ENCODE measurements at regions not wholly inside any gene's neighbourhood (a gene's known extent, or its start where the extent isn't known, plus 50 kb on each side); places are given as distances from the start of the nearest gene placed in this dataset.
A peak's percentile ranks its signal among the peaks of the same experiment; 100 is the strongest.
"Not testable (repeated sequence)": the region's sequence is repeated elsewhere in the genome, so short reads cannot be mapped to it uniquely, and the experiment has no call there.

DNA sequence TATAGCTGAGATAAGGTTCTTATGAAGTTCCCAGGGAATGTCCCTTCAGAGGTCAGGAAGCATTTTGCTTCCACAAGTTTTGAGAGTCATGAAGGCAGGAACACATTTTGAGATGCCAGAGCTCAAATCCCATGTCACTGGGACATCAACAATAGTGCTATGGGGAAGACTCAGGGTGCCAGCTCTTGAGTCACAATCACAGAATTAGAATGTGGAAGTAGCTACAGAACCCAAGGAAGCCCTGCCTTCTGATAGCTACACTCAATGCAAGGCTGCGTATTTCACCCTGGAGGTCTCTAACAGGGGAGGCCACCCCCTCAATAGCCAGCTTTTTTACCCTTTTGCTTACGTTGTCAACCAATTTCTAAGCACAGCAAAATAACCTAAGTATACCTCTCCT, 141.3 kb downstream of the FAM72B start:
- intact Hi-C loops (cut with DNase I); DNase-seq: not testable (repeated sequence)

DNA sequence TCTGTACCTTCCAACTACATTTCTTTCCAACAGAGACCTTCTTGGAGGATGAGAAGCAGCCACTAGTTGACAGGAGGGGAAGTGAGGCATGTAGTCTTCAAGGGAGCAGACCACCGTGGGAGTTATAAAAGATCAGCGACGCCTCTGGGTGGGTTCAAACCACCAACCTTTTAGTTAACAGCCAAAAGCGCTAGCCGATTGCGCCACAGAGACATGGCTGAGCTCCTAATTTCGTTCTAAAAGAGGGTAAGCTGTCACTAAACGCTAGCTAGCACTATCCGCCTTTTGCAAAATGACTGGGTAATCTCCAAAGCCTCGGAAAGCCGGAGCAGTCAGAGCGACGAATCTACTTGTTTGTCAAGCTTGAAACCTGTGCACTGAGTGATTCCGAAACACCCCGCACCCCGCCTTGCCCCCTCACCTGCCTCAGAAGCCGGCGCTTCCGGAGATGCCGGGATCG, 135.8 kb downstream of the FAM72B start:
- DNase-seq; intact Hi-C loops (cut with DNase I): not testable (repeated sequence)

DNA sequence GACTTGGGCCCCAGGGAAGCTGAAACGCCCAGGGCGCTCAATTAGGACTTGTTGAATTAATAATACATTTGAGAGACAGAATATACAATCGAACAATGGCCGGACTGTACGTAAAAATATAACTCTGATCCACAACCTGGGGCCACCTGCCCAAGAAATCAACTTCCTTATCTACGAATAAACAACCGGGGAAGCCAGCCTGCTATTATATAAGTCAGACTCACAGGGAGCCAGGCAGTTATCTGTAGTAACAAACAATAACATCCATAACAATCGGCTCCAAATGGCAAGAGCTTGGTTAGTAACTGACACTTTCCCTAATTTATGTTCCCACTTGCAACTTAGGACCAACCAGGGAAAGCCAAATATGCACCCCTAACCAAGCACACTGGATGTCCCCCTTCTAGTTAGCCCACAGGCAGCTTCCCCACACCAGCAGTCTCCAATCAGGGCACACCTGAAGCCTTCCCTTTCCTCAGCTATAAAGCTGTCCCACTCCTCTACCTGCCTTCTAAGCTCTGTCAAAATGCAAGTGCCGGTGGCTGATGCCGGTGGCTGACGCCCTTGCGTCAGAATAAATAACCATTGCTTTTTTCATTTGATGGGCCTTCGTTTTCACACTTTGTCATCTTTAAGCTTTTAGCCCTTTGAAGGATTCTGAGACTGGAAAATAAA, 135.2 kb downstream of the FAM72B start:
- DNase-seq; intact Hi-C loops (cut with DNase I): not testable (repeated sequence)

DNA sequence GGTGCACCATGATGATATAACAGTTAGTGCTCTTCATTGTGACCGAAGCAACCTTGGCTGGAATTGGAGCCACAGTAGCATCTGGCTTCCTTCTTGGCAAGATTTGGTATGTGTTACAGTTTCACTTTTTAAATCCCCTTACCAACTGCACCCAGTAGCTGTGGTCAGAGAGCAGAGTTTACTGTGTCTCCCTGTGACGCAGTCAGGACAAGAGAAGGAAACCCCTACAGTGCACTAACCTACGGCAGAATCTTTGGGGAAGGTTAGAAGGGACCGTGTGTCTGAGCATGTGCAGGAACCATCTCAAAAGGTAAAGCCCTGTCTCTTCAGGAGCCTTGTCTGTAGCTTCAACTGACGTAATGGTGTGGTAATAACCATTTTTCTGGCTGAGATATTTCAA, 134.0 kb downstream of the FAM72B start:
- intact Hi-C loops (cut with DNase I); DNase-seq: not testable (repeated sequence)

DNA sequence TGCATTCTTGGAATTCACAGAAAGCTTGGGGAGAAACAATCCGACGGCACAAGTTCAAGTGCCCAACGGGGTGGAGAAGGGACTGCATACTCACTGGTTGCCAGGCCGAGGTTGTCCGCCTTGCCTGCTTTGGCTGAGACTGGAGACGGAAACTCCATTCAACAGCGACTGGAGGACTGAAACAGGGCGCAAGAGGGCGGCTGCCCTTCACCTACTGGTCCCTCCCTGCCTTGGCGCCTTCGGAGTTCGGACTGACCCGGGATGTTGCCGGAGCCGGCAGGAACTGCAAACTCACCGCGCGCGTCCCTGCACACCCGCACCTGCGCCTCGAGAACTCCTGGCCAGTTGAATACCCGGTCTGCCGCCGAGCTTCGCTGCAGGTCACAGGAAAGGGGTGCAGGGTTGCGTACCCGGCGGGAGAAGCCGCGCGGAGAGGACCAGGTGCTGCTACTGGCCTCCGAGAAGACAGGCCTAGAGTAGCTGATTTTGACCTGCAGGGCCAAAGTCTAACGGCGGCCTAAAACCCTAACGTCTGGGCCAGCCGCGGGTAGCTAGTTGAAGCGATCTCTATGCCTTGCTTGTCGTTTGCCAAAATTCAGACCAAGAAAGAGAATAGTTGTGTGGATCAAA, 132.9 kb downstream of the FAM72B start:
- DNase-seq; intact Hi-C loops (cut with DNase I): not testable (repeated sequence)

DNA sequence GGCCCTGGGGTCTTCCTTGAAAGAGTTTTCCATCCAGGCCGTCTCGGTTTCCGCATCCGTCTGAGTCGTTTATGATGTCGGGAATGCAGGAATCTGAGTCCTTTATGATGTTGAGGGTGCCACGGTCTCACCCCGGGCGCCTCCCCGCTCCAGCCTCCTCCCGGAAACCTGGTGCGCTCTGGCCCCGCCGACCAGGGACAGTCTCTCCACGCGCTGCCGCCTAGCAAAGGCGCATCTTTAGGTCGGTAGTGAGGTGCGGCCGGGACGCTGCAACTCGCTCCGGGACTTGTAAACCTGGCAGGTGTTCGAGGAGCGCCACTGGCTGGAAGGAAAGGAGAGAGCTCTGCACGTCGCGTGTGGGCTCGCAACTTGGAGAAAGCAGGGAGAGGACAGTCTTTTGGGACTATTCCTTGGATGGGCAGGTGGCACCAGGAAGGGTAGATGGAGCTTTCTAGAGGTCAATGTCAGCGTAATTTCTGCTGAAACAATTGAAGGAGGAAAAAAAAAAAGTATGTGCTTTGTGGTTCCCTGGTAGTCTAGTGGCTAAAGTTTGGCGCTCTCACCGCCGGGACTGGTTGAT, 132.0 kb downstream of the FAM72B start:
- DNase-seq = peak in 2 of 42 donors; percentile 2 to 15
- intact Hi-C loops (cut with DNase I) = not testable (repeated sequence)

DNA sequence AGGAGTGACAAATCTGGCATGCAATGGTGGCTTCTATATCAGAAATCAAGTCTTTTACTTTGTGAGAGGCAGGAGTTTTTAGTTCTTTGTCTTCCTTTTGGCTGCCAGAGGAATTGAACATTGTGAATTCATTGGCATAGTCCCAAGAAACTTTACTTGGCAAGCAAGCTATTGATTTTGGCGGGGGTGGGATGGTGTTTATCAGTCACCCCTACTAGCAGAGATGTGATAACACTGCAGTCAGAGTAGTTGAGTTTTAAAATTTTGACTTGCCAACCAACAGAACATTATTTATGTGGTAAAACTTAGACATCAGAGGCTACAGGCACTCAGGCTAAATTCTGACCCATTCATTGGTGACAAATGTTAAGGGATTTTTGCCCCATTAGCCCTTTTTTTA, 129.2 kb downstream of the FAM72B start:
- DNase-seq; intact Hi-C loops (cut with DNase I): not testable (repeated sequence)

DNA sequence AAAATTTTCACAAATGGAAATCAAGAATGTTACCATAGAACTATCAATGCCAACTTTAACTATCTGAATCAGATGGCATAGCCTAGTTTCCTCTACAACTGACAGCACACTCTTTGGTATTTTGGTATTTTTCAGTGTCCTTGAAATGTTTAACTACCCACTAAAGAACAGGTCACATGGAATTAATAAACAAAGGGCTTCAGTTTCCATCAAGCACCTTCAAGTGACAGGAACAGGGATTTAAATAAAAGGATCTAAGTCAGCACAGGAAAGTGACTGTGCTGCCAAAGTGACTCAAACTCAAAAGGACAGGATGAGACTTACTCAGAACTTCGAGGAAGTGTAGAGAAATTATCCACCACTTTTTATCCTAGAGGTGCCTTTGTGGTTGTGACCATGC, 117.2 kb downstream of the FAM72B start:
- DNase-seq; intact Hi-C loops (cut with DNase I): not testable (repeated sequence)

DNA sequence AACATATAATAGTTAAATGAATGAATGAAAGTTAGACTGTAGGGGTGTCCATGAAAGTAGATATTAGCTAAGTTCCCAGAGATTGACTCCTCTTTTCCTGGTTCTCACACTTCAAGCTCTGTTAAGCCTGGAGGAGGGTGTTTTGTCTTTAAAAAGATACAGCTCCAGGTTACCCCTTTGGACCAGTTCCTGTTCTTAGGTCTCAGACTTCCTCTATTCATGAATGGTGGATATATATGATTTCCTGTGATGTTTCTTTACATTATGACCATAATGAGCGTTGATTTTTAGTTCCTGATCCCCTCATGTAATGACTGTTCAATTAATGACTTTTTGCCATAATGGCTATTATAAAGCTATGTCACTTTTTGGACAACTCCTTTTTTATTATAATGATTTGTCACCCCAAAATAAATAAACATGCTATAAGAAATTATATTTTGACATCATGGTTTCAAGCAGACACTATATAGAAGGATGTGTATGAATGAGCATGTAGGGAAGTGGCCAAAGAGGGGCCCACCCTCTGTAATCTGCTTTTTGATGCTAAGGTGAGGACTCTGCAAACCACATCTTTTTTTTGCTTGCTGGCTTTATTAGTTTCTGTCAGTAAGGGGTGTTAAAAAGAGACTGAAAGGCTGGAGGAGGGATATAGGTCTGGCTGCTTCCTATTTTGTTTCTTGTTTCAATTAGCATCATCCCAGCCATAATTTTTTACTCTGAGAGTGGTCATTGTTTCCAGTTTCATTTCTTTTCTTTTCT, 115.2 kb downstream of the FAM72B start:
- DNase-seq; intact Hi-C loops (cut with DNase I): not testable (repeated sequence)

DNA sequence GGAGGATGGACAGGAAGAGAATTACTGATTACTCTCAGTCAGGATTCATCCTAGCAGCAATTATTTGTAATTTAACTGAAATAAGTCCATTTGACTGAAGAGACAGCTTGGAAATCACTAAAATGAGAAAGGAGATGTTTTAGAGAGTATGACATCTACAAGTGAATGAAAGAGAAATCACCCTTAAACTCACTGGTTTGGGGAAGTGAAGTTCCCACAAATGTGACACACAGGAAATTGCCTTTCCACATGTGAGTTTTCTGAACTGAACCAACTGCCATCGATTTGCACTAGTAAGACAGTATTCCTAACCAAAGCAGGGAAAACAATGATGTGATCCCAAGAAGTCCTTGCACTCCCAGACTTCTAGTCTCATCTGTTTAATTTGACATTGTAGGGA, 110.3 kb downstream of the FAM72B start:
- DNase-seq; intact Hi-C loops (cut with DNase I): not testable (repeated sequence)

DNA sequence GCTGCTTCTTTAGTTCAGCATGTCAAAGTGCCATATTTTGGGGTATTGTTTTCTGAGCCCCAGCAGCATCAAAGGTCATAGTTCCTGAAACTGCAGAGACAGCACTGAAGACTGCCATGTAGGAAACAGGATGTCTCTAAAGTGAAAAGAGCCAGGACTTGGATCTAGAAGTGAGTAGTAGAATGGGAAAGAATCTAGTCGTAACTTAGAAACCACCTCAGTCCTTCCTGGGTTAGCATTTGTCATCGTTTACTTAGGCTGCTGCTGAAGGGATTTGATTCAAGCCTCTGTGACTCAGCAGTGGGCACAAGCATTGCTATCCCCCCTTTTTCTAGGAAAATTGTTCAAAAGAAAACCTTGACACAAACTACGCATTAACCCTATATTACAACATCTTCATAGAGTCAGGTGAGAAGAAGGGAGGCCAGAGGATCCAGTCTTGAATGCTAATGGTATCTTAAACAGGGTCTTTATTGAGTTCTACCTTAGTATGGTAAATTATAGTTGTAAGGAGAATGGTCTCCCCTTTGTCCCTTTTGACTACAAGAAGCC, 108.8 kb downstream of the FAM72B start:
- DNase-seq; intact Hi-C loops (cut with DNase I): not testable (repeated sequence)

DNA sequence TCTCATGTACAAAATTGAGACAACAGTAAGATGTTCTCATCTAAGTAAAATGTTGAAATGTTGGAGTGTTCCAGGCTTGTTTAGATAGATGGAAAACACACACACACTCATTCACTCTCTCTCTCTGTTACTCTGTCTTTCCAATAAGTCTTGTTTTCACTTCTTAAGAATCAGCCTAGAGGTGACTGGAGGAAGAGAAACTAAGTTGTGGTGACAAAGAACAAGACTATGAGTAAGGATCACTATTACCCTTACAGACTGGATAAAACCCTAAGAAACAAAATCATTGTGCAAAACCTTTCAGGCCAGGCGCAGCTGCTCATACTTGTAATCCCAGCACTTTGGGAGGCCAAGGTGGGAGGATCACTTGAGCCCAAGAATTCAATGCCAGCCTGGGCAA, 107.5 kb downstream of the FAM72B start:
- intact Hi-C loops (cut with DNase I); DNase-seq: not testable (repeated sequence)

DNA sequence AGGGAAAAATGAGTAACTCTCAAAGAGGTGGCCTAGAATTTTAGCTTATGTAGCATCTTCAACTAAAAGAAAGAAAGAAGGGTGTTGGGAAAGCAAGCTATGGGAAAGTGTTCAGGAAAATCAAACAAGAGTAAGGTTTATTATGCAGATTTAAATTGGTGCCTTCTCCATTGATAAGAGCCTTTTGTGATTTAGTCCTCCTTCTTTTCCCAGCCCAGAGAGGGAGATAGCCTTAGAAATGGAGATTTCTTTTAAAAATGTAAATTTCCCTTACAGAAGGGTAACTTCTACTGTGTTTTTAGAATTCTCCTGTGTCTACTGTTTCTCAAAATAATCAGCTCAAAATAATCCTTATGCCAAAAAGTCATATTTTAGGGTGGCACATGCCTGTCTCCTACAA, 104.5 kb downstream of the FAM72B start:
- intact Hi-C loops (cut with DNase I); DNase-seq: not testable (repeated sequence)

DNA sequence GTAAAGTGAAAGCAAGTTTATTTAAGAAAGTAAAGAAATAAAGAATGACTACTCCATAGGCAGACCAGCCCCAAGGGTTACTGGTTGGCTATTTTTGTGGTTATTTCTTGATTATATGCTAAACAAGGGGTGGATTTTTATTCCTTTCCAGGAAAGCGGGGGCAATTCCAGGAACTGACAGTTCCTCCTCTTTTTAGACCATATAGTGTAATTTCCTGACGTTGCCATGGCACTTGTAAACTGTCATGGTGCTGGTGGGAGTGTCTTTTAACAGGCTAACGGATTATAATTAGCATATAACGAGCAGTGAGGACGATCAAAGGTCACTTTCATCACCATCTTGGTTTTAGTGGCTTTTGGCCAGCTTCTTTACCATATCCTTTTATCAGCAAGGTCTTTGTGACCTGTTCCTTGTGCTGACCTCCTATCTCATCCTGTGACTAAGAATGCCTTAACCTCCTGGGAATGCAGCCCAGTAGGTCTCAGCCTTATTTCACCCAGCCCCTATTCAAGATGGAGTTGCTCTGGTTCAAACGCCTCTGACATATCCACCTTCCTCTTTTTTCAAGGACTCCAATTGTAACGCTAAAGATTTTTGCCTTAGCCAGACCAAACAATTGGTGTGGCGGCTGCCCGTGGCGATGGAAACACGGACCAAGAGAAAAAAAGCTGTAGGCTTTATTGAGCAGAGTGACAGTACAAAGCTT, 103.8 kb downstream of the FAM72B start:
- DNase-seq; intact Hi-C loops (cut with DNase I): not testable (repeated sequence)

DNA sequence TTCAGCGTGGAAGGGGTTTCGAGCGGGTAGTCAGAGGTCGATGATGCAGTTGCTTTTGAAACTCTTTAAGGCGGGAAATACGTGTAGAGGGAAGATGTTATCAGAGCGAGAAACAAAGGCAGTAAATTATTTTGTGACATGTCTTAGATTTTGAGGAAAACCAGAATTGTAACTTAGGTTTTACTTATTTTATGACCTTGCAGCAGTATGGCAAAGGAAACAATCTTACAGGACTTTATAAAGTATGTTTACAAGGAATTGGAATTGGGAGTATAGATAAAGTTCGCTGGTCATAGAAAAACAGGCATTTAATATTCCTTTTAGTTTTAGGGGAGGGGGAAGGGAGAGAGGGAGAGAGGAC, 103.3 kb downstream of the FAM72B start:
- DNase-seq; intact Hi-C loops (cut with DNase I): not testable (repeated sequence)

DNA sequence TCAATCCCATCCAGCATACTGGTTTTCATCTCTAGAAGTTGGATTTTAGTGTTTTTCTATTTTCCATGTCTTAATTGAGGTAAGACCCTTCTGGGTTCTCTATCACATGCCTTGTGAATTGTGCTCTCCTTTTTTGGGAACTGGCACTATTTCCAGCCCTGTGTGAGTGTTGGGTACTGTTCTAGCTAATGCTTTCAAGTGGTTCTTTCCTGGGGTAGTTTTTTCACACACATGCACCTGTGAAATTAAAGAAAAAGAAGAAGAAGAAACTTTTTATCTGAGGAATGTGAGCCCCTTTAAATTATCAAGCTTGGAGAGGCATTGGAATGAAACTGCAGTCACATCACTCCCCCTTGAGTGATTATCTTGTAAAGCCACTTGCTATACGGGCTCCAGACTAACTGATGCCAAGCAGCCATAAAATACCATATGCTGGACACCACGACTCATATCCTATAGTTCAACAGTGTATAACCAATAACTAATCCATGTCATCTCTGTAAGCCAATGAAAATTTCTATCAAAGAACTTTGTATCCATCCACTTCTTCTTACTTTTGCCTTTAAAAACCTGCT, 102.4 kb downstream of the FAM72B start:
- DNase-seq; intact Hi-C loops (cut with DNase I): not testable (repeated sequence)

DNA sequence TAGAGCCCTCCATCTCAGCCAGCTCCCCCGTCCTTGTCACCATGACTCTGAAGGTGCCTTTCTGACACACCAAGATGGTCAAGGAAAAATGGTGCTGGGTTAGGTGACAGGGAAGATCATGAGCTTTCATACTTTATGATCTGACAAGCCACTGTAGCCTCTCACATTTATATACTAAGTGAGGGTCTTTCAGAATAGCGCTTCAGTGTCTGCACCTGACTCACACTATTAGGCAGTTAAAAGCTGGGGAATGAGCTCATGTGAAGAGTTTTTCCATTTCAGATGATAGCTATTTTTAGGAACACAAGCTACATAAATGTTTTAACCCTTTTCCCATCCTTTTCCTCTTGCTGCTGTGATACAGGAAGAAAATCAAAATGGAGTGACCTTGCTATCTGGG, 101.1 kb downstream of the FAM72B start:
- intact Hi-C loops (cut with DNase I); DNase-seq: not testable (repeated sequence)

DNA sequence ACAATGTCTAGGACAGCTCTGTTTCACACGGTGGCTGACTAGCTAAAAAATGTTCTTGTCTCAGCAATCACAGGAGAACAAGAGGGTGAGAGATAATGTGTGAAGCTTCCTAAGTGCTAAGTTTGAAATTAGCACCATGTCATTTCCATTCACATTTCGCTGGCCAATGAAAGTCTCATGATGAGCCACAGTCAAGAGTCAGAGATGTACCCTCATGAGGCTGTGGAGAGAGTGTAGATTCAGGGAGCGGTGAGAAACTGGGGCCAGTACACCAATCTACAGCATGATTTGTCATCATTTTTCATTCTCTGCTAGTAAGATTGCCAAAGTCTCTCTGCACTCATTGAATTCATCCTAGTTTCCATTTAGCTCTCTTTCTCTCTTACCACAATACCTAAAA, 97.9 kb downstream of the FAM72B start:
- intact Hi-C loops (cut with DNase I); DNase-seq: not testable (repeated sequence)

Data from head of caudate nucleus (tissue), 42 donors.